ENCODE measurements at regions not wholly inside any gene's neighbourhood (a gene's known extent, or its start where the extent isn't known, plus 50 kb on each side); places are given as distances from the start of the nearest gene placed in this dataset.

- TF ChIP-seq, protein P1, sequence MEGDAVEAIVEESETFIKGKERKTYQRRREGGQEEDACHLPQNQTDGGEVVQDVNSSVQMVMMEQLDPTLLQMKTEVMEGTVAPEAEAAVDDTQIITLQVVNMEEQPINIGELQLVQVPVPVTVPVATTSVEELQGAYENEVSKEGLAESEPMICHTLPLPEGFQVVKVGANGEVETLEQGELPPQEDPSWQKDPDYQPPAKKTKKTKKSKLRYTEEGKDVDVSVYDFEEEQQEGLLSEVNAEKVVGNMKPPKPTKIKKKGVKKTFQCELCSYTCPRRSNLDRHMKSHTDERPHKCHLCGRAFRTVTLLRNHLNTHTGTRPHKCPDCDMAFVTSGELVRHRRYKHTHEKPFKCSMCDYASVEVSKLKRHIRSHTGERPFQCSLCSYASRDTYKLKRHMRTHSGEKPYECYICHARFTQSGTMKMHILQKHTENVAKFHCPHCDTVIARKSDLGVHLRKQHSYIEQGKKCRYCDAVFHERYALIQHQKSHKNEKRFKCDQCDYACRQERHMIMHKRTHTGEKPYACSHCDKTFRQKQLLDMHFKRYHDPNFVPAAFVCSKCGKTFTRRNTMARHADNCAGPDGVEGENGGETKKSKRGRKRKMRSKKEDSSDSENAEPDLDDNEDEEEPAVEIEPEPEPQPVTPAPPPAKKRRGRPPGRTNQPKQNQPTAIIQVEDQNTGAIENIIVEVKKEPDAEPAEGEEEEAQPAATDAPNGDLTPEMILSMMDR (IDR thresholded peaks at IDR 0.05), result no peak
- no peak for TF ChIP-seq POLR2A (IDR thresholded peaks at IDR 0.05)
These were observed 61.4 kb upstream of the TARBP1 start for GRCh38 chr1:234540404-234540762.
